Gastrocnemius medialis (tissue), 4 donors: ENCODE measurements at regions not wholly inside any gene's neighbourhood (a gene's known extent, or its start where the extent isn't known, plus 50 kb on each side); places are given as distances from the start of the nearest gene placed in this dataset.

Experiments
- POLR2A ChIP-seq, 2 donors: fragments of 450-650 bp; IDR thresholded peaks; one replicate each; pipeline ENCODE4 v1.6.1; 2017; ENCODE audit warnings: antibody characterized with exemption in 2 of 2, mild to moderate bottlenecking in 2 of 2, moderate library complexity in 2 of 2
- TF ChIP-seq, protein P1 (sequence below), 5 experiments: fragments of 450-650 bp in 3 of 5; fragments of 200-600 bp in 2 of 5; sonication (generic) in 2 of 5; IDR thresholded peaks in 4 of 5; conservative IDR thresholded peaks in 1 of 5; 1 replicate in 4 of 5; 2 replicates in 1 of 5; pipeline ENCODE4 v1.5.1; 2016 to 2019; ENCODE audit warnings: antibody characterized with exemption in 5 of 5, mild to moderate bottlenecking in 3 of 5, moderate library complexity in 3 of 5

DNA sequence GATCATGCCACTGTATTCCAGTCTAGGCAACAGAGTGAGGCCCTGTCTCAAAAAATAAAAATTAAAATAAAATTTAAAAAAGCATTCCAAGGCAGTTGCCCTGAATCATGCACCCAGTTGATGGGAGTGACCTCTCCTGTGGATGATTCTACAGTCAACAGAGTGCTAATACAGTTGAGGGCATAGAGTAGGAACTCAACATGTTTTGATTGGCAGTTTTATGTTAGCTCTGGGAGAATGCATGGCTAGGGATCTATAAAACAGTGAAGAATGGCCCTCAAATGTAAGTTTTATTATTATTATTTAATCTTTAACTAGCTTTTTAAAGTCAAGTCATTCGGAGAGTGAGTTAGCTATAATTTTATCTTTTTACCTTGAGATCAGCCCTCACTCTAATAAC lies 228.5 kb upstream of the ITGA4 start:
- TF ChIP-seq, protein P1, sequence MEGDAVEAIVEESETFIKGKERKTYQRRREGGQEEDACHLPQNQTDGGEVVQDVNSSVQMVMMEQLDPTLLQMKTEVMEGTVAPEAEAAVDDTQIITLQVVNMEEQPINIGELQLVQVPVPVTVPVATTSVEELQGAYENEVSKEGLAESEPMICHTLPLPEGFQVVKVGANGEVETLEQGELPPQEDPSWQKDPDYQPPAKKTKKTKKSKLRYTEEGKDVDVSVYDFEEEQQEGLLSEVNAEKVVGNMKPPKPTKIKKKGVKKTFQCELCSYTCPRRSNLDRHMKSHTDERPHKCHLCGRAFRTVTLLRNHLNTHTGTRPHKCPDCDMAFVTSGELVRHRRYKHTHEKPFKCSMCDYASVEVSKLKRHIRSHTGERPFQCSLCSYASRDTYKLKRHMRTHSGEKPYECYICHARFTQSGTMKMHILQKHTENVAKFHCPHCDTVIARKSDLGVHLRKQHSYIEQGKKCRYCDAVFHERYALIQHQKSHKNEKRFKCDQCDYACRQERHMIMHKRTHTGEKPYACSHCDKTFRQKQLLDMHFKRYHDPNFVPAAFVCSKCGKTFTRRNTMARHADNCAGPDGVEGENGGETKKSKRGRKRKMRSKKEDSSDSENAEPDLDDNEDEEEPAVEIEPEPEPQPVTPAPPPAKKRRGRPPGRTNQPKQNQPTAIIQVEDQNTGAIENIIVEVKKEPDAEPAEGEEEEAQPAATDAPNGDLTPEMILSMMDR (IDR thresholded peaks at IDR 0.05 in 4 of 5, conservative IDR thresholded peaks at IDR 0.05 in 1 of 5), result no peak
- TF ChIP-seq POLR2A (IDR thresholded peaks at IDR 0.05), result no peak
